ENCODE measurements at regions not wholly inside any gene's neighbourhood (a gene's known extent, or its start where the extent isn't known, plus 50 kb on each side); places are given as distances from the start of the nearest gene placed in this dataset.

DNA sequence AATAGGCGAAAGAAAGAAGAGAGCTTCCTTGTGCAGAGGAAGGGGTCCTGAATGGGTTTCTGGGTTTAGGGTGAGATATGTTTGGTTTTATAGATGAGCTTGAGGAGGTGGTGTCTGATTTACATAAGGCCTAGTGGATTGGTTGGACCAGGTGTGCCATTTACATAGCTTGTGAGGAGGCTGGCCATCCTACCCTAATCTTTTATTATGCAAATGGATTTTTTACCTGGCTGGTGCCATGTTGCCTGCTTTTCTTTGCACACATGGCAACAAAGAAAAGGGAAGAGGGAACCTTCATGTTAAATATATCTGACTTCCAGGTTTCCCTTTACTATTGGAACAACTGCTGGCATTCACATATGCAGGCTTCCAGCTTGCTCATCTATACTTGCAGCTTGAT, 585.3 kb downstream of the PTPRU start:
- H3K27me3 ChIP-seq (ENCODE audit: control insufficient read depth, insufficient read depth, low read length): no peaks in the 10 kb centered on the region
- H3K36me3 ChIP-seq (replicated peaks; ENCODE audit: control insufficient read depth, insufficient read depth, low read length): no peaks in the 10 kb centered on the region
- DNase-seq: no peak
- H3K4me3 ChIP-seq (ENCODE audit: insufficient read depth, low read depth, low read length): no peak overlapping the region

DNA sequence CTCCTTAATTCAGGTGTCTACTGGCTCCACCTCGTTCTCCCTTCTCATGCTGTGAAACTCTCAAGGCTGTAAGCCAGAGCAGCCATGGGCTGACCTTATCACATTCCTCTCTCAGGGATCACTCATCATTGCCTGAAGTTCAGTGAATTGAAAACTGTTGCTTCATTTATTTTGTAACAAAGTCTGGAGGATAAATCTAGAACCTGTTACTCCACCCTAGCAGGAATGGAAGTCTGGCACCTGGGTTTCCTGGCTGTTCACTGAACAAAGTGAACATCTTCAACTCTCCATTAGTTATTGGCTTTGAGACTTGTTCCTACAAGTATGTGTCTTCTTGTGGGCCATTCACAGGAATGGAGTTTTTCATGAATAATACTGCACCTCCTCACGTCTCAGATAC, 584.1 kb downstream of the PTPRU start:
- no peak overlapping the region for H3K4me3 ChIP-seq (ENCODE audit: insufficient read depth, low read depth, low read length)
- no peaks in the 10 kb centered on the region for H3K27me3 ChIP-seq (ENCODE audit: control insufficient read depth, insufficient read depth, low read length)
- H3K36me3 ChIP-seq (replicated peaks; ENCODE audit: control insufficient read depth, insufficient read depth, low read length): no peaks in the 10 kb centered on the region
- DNase-seq: no peak

DNA sequence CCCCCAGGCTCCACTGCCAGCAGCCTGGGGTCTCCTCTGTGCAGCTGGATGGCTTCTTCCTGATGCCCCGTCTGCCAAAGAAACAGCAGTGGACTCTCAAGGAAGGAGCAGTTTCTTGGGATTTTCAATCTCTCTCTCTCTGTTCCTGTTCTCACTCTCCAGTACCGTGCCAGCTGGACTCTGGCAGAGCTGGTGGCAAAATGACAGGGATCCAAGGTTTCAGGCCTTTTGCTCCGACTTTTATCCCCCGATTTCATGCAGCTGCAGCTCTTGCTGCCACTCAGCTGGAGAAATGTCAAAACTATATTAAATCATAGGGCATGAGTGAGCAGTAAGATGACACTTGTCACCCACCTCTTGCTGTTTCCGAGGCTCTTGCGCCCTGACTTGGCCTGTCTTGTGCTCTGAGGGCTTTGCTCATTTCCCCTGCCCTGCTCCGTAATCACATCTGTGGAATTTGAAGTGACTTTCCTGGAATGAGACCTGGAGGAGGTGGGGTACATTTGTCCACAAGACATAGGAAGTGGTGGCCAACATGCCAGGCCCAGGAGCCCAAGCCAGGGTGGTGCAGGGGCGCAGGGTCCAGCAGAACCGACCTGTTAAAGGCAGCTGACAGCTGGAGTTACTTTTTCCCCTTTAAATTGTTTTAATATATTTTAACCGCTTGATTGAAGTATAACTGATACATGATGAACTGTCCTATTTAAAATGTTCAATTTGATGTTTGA, 576.2 kb downstream of the PTPRU start:
- Histone ChIP-seq H3K4me3 (ENCODE audit: insufficient read depth, low read depth, low read length) (no peak overlapping the region), H3K27me3 (ENCODE audit: control insufficient read depth, insufficient read depth, low read length) (no peaks in the 10 kb centered on the region), H3K36me3 (replicated peaks; ENCODE audit: control insufficient read depth, insufficient read depth, low read length) (no peaks in the 10 kb centered on the region)
- no peak for DNase-seq

DNA sequence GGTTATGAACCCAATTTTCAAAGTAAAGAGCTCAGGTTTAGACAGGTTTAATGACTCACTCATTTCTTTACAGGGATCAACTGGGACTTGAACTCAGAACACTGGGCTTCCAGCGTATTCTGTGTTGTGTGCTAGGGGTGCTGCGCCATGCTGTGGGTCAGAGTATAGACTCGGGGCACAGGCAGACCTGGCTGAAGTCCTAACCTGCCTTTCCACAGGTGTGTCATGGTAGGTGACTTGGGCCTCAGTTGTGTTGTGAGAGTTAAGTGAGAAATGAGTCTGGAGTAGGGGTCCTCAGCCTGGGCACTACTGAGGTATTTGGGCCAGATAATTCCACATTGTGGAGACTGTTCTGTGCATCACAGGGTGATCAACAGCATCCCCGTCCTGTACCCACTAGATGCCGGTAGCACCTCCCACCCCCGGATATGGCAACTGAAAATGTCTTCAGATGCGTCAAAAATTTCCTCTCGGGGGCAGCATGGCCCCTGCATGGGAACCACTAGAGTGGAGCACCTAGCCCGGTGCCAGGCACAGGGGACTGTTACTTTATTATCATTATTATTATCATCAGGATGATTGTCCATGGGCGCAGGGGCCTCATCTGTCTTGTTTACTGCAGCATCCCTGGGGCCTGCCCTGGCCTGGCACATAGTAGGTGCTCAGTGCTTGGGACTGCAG, 575.5 kb downstream of the PTPRU start:
- Histone ChIP-seq H3K27me3 (ENCODE audit: control insufficient read depth, insufficient read depth, low read length) (no peaks in the 10 kb centered on the region), H3K36me3 (replicated peaks; ENCODE audit: control insufficient read depth, insufficient read depth, low read length) (no peaks in the 10 kb centered on the region), H3K4me3 (ENCODE audit: insufficient read depth, low read depth, low read length) (no peak overlapping the region)
- no peak for DNase-seq

DNA sequence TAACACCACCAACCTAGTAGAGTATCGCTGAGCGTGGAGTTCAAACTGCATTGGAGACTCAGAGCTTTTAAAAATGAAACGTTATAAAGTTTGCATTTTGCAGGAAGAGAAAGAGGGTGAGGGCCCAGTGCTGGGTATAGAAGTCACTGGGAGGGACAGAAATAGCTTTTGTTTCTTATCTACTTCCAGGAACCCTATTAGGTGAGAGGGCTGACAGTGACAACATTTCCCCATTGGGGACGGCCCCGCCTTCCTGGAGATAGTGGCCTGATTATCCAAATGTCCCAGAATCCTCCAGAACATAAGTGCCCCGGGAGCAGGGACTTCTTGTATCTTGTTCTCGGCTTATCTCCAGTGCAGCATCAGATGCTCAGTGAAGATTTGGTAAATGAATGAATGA, 574.9 kb downstream of the PTPRU start:
- Histone ChIP-seq H3K27me3 (ENCODE audit: control insufficient read depth, insufficient read depth, low read length) (no peaks in the 10 kb centered on the region), H3K36me3 (replicated peaks; ENCODE audit: control insufficient read depth, insufficient read depth, low read length) (no peaks in the 10 kb centered on the region), H3K4me3 (ENCODE audit: insufficient read depth, low read depth, low read length) (no peak overlapping the region)
- DNase-seq: no peak

DNA sequence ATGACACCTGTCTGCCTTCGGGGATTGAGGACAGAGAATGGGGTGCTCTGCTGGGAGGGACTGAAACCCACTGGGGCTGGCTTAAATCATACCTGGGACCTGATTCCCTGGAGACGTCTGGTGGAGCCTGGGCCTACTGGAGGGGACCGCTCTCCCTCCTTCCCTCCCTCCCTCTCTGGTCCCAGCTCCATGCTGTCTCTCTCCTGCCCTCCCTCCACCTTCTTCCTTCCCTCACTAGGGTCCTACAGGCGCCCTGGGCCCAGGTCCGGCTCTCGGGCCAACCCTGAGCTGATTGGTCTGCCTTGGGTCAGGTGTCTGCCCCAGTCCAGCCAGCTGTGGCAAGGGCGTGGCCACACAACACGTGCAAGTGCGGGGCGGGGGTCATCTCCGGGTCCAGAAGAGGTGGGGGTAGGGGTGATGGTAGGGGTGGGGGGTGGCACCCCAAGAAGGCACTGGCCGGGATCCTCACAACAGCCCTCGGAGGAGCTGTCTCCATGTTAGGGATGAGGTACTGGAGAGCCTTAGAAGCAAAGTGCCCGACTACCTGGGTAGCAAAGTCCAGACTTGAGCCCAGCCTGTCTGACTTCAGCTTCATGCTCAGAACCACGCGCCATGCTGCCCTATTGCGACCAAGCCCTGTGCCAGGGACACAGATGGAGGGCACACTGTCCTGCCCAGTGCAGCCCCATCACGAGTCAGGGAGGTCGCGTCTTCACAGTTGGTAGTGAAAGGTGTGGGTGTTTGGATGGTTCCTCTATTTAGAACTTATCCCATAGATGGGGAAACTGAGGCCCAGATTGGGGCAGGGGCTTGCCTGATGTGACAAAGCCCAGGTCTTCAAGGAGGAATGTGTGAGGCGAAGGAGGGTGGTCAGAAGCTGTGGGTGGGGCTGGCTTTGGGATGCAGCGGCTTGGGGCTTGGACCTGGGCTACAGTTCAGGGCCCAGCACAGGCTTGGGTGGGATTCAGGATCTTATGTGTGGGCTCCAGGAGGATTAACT, 574.1 kb downstream of the PTPRU start:
- no peak overlapping the region for H3K4me3 ChIP-seq (ENCODE audit: insufficient read depth, low read depth, low read length)
- no peaks in the 10 kb centered on the region for H3K36me3 ChIP-seq (replicated peaks; ENCODE audit: control insufficient read depth, insufficient read depth, low read length)
- no peak for DNase-seq
- no peaks in the 10 kb centered on the region for H3K27me3 ChIP-seq (ENCODE audit: control insufficient read depth, insufficient read depth, low read length)

DNA sequence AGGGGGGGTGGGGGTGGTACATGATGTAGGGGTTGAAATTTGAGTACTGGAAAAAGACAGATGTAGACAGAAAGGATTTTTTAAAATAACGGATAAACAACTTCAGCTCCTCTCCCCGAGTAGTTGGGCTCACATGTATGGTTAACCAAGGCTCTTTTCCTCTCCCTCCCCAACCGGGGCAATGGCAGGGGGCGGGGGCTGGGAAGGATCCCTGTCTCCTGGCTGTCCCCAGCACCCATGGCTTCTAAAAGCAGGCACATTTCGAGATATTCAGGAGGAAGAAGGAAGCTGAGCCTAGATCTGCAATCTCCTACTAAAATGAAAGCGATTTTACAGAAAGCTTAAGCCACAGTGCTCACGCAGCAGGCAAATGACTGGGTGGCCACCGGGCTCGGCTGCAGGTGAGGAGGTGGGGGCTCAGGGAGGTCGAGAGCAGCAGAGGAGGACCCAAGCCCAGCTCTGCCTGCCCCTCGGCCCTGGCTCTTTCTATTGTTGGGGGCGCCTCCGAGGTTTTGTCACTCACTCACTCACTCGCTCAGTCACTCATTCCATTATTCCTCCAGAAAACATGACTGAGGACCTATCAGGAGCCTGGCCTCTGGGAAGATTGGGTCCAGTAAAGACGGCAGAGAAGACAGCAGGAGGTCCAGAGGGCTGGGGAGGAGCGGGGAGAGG, 573.3 kb downstream of the PTPRU start:
- no peak overlapping the region for H3K4me3 ChIP-seq (ENCODE audit: insufficient read depth, low read depth, low read length)
- no peaks in the 10 kb centered on the region for H3K27me3 ChIP-seq (ENCODE audit: control insufficient read depth, insufficient read depth, low read length)
- H3K36me3 ChIP-seq (replicated peaks; ENCODE audit: control insufficient read depth, insufficient read depth, low read length): no peaks in the 10 kb centered on the region
- peak; percentile 10 for DNase-seq

DNA sequence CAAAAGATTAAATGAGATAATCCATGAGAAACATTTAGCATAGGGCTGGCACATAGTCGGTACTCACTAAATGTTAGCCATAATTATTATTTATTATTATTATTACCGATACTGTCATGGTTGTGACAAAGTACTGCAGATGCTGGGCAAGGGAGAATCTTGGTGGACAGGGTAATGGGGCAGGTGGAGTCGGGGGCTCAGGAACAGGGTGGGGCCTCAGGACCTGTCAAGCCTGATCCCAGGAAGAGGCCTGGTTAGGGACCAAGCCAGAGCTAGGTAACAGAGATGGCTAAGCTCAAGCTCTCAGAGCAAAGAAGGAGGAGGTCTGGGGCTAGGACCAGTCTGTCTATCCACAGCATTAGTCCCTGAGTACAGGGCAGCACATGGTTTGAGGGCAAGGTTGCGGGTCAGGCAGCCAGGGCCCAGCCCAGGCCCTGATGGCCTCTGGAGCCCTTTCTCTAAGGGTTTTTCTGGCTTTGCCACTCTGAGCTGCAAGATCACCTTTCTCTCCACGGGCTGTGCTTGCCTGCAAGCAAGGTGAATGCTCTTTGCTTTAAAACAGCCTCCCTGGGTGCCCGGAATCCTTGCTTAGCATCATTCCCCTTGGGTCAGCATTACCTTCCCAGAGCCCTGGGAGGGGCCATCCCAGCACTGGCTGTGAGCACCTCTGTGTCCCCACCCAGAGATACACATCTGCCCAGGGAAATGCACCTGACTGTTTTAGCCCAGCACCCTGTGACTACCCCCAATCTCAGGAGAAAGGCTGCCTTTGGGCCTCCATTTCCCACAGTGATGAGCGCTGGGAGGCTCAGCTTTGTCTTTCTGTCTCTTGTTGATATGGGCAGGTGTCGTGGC, 572.0 kb downstream of the PTPRU start:
- H3K36me3 ChIP-seq (replicated peaks; ENCODE audit: control insufficient read depth, insufficient read depth, low read length): no peaks in the 10 kb centered on the region

DNA sequence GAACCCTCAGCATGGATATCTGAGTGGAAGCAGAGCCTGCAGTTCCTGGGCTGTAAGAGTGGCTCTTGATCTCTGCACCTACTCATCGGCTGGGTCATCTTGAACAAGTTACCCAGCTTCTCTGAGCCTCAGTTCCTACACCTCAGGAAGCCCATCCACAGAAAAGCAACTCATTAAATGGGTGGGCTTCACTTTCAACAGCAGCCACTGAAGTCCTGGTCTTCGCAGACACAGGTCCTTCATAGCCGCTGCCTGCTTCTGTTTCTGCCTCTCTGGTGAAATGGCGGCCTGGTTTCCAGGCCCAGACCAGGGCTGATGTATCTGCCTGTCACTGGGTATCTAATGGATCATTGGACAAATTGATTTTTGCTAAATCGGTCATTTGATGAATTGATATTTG, 571.4 kb downstream of the PTPRU start:
- DNase-seq: no peak
- H3K36me3 ChIP-seq (replicated peaks; ENCODE audit: control insufficient read depth, insufficient read depth, low read length): no peaks in the 10 kb centered on the region
- no peaks in the 10 kb centered on the region for H3K27me3 ChIP-seq (ENCODE audit: control insufficient read depth, insufficient read depth, low read length)
- H3K4me3 ChIP-seq (ENCODE audit: insufficient read depth, low read depth, low read length): no peak overlapping the region

More for the DNA sequence above, 572.0 kb downstream of the PTPRU start:
- no peak for DNase-seq
- Histone ChIP-seq H3K27me3 (ENCODE audit: control insufficient read depth, insufficient read depth, low read length) (no peaks in the 10 kb centered on the region), H3K4me3 (ENCODE audit: insufficient read depth, low read depth, low read length) (no peak overlapping the region)

DNA sequence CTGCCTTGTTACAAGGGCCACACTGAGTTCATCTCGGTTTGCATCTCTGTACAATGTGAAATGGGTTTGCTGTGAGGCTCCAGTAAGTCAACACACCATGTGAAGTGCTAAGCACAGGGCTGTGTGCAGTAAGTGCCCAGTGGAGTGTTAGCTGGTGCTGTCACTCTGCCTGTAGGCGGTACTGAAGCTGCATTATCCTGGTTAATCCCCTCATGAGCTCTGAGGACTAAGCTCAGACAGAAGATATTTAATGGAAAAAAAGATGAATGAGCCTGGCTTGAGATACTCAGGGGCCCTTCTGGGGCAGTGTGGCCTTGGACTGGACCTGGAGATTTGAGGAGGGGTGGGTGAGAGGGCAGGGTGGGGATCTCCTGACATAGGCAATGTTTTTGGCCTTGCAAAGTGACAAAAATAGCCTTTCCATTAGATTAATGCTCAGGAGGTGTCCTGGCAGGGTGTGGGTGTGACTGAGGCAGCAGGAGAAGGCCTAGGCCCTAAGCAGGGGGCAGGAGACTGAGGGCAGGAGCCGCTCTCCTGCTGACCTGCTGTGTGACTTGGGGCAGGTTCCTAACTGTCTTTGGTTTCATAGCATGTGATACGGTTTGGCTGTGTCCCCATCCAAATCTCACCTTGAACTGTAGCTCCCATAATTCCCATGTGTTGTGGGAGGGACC, 570.5 kb downstream of the PTPRU start:
- no peak for DNase-seq
- Histone ChIP-seq H3K4me3 (ENCODE audit: insufficient read depth, low read depth, low read length) (no peak overlapping the region), H3K27me3 (ENCODE audit: control insufficient read depth, insufficient read depth, low read length) (no peaks in the 10 kb centered on the region), H3K36me3 (replicated peaks; ENCODE audit: control insufficient read depth, insufficient read depth, low read length) (no peaks in the 10 kb centered on the region)

DNA sequence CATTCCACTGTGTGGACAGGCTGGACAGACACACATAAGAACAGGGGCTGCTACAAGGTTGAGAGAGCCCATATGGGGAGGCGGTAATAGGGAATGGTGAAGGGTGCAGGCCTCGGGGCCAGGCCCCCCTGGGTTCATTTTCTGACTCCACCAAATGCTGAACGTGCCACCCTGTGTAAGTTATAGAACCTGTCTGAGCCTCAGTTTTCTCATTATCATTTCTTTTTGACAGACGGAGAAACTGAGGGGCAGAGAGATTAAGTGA, 569.5 kb downstream of the PTPRU start:
- H3K36me3 ChIP-seq (replicated peaks; ENCODE audit: control insufficient read depth, insufficient read depth, low read length): no peaks in the 10 kb centered on the region
- no peak overlapping the region for H3K4me3 ChIP-seq (ENCODE audit: insufficient read depth, low read depth, low read length)
- no peak for DNase-seq
- no peaks in the 10 kb centered on the region for H3K27me3 ChIP-seq (ENCODE audit: control insufficient read depth, insufficient read depth, low read length)

DNA sequence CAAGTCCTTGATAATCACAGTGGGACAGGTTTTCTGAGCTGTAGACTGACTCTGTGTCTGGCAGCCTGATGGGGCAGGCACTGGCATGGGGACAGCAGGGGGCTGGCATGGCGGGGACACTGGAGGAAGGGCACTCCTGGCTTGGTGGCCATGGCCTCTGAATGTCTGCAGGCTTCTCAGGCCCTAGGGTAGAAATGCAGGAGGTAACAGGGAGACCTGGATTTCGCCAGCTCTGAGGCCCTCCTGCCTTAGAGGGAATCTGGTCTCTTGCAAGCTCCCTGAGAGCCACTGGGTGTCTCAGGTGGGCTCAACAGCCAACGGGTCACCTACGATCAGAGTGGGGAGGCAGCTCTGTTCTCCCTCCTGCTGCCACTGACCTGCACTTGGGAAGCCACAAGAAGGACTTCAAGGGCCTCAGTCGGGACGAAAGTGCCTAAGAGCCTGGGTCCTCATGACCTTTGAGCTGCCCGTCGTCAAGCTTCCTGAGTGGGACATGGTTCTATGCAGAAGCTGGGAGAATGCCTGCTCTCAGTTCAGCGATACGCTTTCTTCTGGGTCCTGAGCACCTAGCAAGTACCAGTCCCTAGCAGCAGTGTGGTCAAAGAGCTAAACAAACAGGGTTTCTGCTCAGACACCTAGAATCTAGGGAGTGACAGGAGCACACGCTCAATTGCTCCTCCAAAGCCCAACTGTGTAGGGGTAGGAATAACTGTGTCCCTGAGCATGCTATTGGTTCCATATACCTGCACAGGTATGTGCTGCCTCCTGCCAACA, 569.0 kb downstream of the PTPRU start:
- H3K4me3 ChIP-seq (ENCODE audit: insufficient read depth, low read depth, low read length): no peak overlapping the region
- peak; percentile 66 for DNase-seq
- no peaks in the 10 kb centered on the region for H3K27me3 ChIP-seq (ENCODE audit: control insufficient read depth, insufficient read depth, low read length)
- H3K36me3 ChIP-seq (replicated peaks; ENCODE audit: control insufficient read depth, insufficient read depth, low read length): no peaks in the 10 kb centered on the region

Data from H7 (cell line).